ENCODE measurements at regions not wholly inside any gene's neighbourhood (a gene's known extent, or its start where the extent isn't known, plus 50 kb on each side); places are given as distances from the start of the nearest gene placed in this dataset.

GRCh38 chr9:79798450-79798849, 226.7 kb downstream of the TLE4 start:
- no peak for TF ChIP-seq POLR2A (IDR thresholded peaks at IDR 0.05)
- no peak for TF ChIP-seq CTCF (IDR thresholded peaks at IDR 0.05)

All from body of pancreas (tissue), 4 donors.